Mesothelial cell of epicardium (in vitro differentiated cells): ENCODE measurements at regions not wholly inside any gene's neighbourhood (a gene's known extent, or its start where the extent isn't known, plus 50 kb on each side); places are given as distances from the start of the nearest gene placed in this dataset.
A peak's percentile ranks its signal among the peaks of the same experiment; 100 is the strongest.

Experiments
- DNase-seq, 2 experiments: peaks; one replicate each; pipeline ENCODE4 v3.0.0; 2021; ENCODE audit warnings: low spot score in 2 of 2; ENCODE audit not compliant: unreplicated experiment in 2 of 2
- H3K27ac Mint-ChIP-seq: 2 replicates; pipeline ENCODE4 v1.8.0; 2021; ENCODE audit warnings: mixed read lengths
- H3K27me3 Mint-ChIP-seq: 2 replicates; pipeline ENCODE4 v1.8.0; 2021; ENCODE audit warnings: low read depth, mixed read lengths
- H3K36me3 Mint-ChIP-seq: 2 replicates; pipeline ENCODE4 v1.8.0; 2021; ENCODE audit warnings: mixed read lengths
- H3K4me1 Mint-ChIP-seq: 2 replicates; pipeline ENCODE4 v1.8.0; 2021; ENCODE audit warnings: mixed read lengths
- H3K4me3 Mint-ChIP-seq: 2 replicates; pipeline ENCODE4 v1.8.0; 2021; ENCODE audit warnings: mild to moderate bottlenecking, moderate library complexity, mixed read lengths
- H3K9me3 Mint-ChIP-seq: 2 replicates; pipeline ENCODE4 v1.8.0; 2021; ENCODE audit warnings: mixed read lengths
- CTCF ChIP-seq: fragments of 200-600 bp; sonication (generic); IDR thresholded peaks from one replicate; pipeline ENCODE4 v1.5.0; 2021; ENCODE audit warnings: antibody characterized with exemption; ENCODE audit not compliant: unreplicated experiment

GRCh38 chr10:118867768-118868167, 113.0 kb upstream of the CACUL1 start:
- peaks cover 5% of the 10 kb centered on the region for H3K27me3 Mint-ChIP-seq
- no peaks in the 10 kb centered on the region for H3K36me3 Mint-ChIP-seq
- TF ChIP-seq CTCF, result no peak
- no peaks in the 10 kb centered on the region for H3K9me3 Mint-ChIP-seq
- H3K4me3 Mint-ChIP-seq, result no peak overlapping the region
- no peak for DNase-seq
- H3K4me1 Mint-ChIP-seq, result peaks cover 30% of the 10 kb centered on the region
- H3K27ac Mint-ChIP-seq, result no peak overlapping the region

GRCh38 chr10:118868589-118868988, 113.8 kb upstream of the CACUL1 start:
- DNase-seq, result no peak
- peaks cover 38% of the 10 kb centered on the region for H3K4me1 Mint-ChIP-seq
- no peak overlapping the region for H3K27ac Mint-ChIP-seq
- H3K27me3 Mint-ChIP-seq, result peaks cover 5% of the 10 kb centered on the region
- no peak for TF ChIP-seq CTCF
- H3K36me3 Mint-ChIP-seq, result no peaks in the 10 kb centered on the region
- H3K4me3 Mint-ChIP-seq, result no peak overlapping the region
- no peaks in the 10 kb centered on the region for H3K9me3 Mint-ChIP-seq

- peak in 1 of 2 experiments; percentile 45 for DNase-seq
- Mint-ChIP-seq H3K27me3 (peaks cover 2% of the 10 kb centered on the region), H3K27ac (peak overlapping the region; percentile 82), H3K4me1 (peaks cover 43% of the 10 kb centered on the region), H3K9me3 (peaks cover 3% of the 10 kb centered on the region), H3K4me3 (no peak overlapping the region), H3K36me3 (no peaks in the 10 kb centered on the region)
- no peak for TF ChIP-seq CTCF
These were observed 115.9 kb upstream of the CACUL1 start for GRCh38 chr10:118870467-118871243.

- H3K4me3 Mint-ChIP-seq, result no peak overlapping the region
- H3K27ac Mint-ChIP-seq, result peak overlapping the region; percentile 82
- H3K4me1 Mint-ChIP-seq, result peaks cover 39% of the 10 kb centered on the region
These were observed 116.6 kb upstream of the CACUL1 start for GRCh38 chr10:118871244-118871865.

GRCh38 chr10:118873091-118873737, 118.4 kb upstream of the CACUL1 start:
- DNase-seq, result no peak
- TF ChIP-seq CTCF, result no peak
- peak overlapping the region; percentile 24 for H3K27ac Mint-ChIP-seq

More at GRCh38 chr10:118871244-118871865, 116.6 kb upstream of the CACUL1 start:
- no peak for DNase-seq
- no peak for TF ChIP-seq CTCF
- Mint-ChIP-seq H3K9me3 (peaks cover 9% of the 10 kb centered on the region), H3K27me3 (peaks cover 2% of the 10 kb centered on the region), H3K36me3 (no peaks in the 10 kb centered on the region)

More at GRCh38 chr10:118873091-118873737, 118.4 kb upstream of the CACUL1 start:
- peaks cover 18% of the 10 kb centered on the region for H3K9me3 Mint-ChIP-seq
- H3K4me3 Mint-ChIP-seq, result no peak overlapping the region
- no peaks in the 10 kb centered on the region for H3K27me3 Mint-ChIP-seq
- peaks cover 2% of the 10 kb centered on the region for H3K36me3 Mint-ChIP-seq
- H3K4me1 Mint-ChIP-seq, result peaks cover 37% of the 10 kb centered on the region
